Kidney epithelial cell (primary cell): ENCODE measurements at regions not wholly inside any gene's neighbourhood (a gene's known extent, or its start where the extent isn't known, plus 50 kb on each side); places are given as distances from the start of the nearest gene placed in this dataset.

Experiments used
- DNase-seq: peaks from one replicate; pipeline ENCODE4 v3.0.0-alpha.2; 2010; ENCODE audit warnings: low read depth
- H3K27me3 ChIP-seq: 2 replicates; pipeline ENCODE4 v1.6.0; 2011; ENCODE audit warnings: low read length; ENCODE audit not compliant: control insufficient read depth, insufficient read depth
- H3K36me3 ChIP-seq: 2 replicates; pipeline ENCODE4 v1.5.1; 2011; ENCODE audit warnings: low read length; ENCODE audit not compliant: control insufficient read depth, insufficient read depth
- H3K4me3 ChIP-seq: 2 replicates; pipeline ENCODE4 v1.5.1; 2011; ENCODE audit warnings: low read depth, mild to moderate bottlenecking, control low read depth, low read length
- CTCF ChIP-seq: IDR thresholded peaks from 2 replicates; pipeline ENCODE4 v1.5.1; 2011; ENCODE audit warnings: mild to moderate bottlenecking, moderate library complexity, low read length, control low read depth, inconsistent platforms; ENCODE audit not compliant: insufficient read depth, poor library complexity, severe bottlenecking

GRCh38 chr3:117622171-117622841 is 912.7 kb downstream of the TUSC7 start:
- DNase-seq = peak; percentile 85
- no peak overlapping the region for H3K4me3 ChIP-seq

GRCh38 chr3:117624424-117624823 is 914.8 kb downstream of the TUSC7 start:
- no peaks in the 10 kb centered on the region for H3K36me3 ChIP-seq
- no peaks in the 10 kb centered on the region for H3K27me3 ChIP-seq
- H3K4me3 ChIP-seq = no peak overlapping the region
- no peak for DNase-seq
- TF ChIP-seq CTCF = no peak

More at GRCh38 chr3:117622171-117622841, 912.7 kb downstream of the TUSC7 start:
- H3K36me3 ChIP-seq = no peaks in the 10 kb centered on the region
- no peak for TF ChIP-seq CTCF
- H3K27me3 ChIP-seq = no peaks in the 10 kb centered on the region

DNA sequence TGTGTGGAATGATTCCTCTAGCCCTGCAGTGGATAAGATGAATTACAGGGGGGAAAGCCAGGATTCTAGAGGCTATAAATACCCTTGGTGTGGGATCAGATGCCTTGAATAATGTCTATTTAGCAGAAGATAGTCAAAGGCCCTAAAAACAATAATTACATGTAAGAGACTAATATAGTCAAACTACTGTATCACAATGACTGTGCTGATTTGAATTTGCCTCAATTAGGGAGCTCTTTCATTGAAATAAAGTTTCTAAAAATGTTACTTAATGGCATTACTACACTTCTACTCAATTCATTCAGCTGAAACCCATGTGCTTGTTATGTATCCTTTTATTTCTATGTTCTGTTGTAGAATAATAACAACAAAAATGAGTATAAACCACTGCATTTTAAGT is 915.6 kb downstream of the TUSC7 start:
- no peak overlapping the region for H3K4me3 ChIP-seq

GRCh38 chr3:117626577-117626976 is 917.0 kb downstream of the TUSC7 start:
- TF ChIP-seq CTCF = no peak
- Histone ChIP-seq H3K36me3 (no peaks in the 10 kb centered on the region), H3K4me3 (no peak overlapping the region), H3K27me3 (no peaks in the 10 kb centered on the region)
- no peak for DNase-seq

More for the DNA sequence above, 915.6 kb downstream of the TUSC7 start:
- no peaks in the 10 kb centered on the region for H3K36me3 ChIP-seq
- no peaks in the 10 kb centered on the region for H3K27me3 ChIP-seq
- no peak for TF ChIP-seq CTCF
- DNase-seq = no peak

- no peaks in the 10 kb centered on the region for H3K27me3 ChIP-seq
- H3K36me3 ChIP-seq = no peaks in the 10 kb centered on the region
- TF ChIP-seq CTCF = no peak
- no peak for DNase-seq
- H3K4me3 ChIP-seq = no peak overlapping the region
Measured at GRCh38 chr3:117628823-117629291, 919.3 kb downstream of the TUSC7 start.

DNA sequence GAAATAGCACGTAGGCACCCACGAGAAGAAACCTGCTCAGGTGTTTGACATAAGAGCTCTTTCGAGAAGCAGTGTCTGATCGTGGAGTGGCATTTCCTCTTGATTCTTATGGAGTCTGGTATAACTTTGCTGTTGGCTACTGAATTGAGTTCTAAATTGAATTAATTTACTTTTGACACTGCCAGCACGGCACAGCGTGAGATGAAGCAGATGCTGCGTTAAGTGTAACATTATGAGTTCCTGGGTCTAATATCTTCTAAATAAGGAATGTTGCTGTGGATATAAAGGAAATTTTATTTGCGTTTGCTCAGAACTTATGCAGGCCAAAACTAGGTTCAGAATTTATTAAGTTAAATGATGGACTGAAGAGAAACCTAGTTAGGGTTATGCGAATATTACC is 919.9 kb downstream of the TUSC7 start:
- Histone ChIP-seq H3K4me3 (no peak overlapping the region), H3K27me3 (no peaks in the 10 kb centered on the region), H3K36me3 (no peaks in the 10 kb centered on the region)
- no peak for DNase-seq
- no peak for TF ChIP-seq CTCF
